Activated CD8-positive, alpha-beta memory T cell treated with anti-CD3 and anti-CD28 coated beads for 24 hours (primary cell): ENCODE measurements at regions not wholly inside any gene's neighbourhood (a gene's known extent, or its start where the extent isn't known, plus 50 kb on each side); places are given as distances from the start of the nearest gene placed in this dataset.

Experiments
- DNase-seq: peaks from one replicate; pipeline ENCODE4 v3.0.0-alpha.2; 2020

DNA sequence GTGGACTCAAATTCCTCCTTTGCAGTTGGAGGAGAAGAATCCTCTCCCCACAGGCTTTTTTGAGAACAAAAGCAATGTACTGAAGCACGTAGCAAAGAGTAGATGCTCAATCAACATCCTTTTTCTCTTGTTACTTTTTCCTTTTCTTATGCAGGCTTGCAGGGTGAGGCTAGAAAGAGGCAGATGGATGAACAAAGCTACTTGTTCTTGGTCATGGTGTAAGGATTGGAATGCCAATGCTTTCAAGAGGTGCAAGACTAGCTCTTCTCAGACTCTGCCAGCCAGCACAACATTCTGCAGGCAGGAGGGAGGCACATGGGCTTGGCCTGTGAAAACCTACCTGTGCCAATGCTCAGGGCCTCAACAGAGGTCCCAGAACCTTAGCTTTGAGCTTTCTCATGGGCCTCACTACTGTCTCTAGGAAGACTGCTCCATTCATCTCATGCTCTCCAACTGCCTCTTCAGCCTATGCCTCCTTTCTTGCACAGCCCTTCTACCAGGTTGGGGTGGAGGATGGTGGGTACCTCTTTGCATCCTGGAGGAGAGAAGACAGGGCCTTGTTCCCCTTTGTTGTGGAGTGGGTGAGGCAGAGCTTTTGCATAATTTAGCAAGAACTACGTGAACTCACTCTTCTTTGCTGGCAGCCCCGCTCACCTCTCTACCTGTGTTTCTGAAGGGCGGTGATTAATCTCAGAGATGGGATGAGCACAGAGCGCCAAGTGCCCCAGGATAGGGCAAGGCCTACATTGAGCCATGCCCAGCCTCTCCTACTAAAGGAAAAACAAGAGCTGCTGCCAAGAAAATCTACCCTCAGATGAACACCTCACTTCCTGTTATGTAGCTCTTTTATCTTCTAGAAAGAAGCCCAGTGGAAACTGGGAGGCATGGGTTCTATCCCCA lies 1119.7 kb downstream of the VRK1 start:
- no peak for DNase-seq

DNA sequence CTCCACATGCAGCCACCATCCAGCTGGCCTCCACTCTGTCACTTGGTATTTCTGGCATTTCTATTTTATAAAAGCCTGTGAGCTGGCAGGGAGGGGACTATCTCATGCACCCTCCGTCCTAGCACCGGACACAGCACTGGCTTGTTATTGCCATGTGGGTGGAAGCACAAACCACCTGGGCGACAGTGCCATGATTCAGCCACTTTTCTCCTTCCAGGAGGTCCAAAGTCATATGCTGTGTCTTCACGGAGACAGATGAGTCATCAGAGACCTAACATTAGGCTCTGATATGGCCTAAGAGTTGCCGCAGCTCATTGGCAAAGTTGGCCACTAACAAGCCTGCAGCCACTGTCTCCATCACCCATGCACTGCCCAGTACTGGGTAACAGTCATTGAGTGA lies 1123.0 kb downstream of the VRK1 start:
- no peak for DNase-seq

DNA sequence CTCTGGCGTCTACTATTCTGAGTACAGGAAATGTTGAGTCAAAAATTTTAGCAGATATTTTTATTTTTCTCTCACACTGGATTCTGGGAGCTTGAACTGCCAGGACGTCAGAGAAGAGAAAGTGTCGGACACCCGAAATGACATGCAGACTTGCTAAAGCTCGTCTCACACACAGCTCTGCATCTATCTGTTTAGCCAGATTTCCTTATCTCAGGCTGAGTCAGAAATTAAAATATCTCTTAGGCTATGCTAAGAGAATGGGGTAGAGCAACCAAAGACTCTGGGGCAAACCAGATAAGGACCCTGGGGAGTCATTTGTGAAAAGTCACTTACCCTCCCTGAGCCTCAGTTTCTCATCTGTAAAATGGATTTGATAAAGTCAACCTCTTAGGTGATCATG lies 1124.1 kb downstream of the VRK1 start:
- DNase-seq, result no peak

DNA sequence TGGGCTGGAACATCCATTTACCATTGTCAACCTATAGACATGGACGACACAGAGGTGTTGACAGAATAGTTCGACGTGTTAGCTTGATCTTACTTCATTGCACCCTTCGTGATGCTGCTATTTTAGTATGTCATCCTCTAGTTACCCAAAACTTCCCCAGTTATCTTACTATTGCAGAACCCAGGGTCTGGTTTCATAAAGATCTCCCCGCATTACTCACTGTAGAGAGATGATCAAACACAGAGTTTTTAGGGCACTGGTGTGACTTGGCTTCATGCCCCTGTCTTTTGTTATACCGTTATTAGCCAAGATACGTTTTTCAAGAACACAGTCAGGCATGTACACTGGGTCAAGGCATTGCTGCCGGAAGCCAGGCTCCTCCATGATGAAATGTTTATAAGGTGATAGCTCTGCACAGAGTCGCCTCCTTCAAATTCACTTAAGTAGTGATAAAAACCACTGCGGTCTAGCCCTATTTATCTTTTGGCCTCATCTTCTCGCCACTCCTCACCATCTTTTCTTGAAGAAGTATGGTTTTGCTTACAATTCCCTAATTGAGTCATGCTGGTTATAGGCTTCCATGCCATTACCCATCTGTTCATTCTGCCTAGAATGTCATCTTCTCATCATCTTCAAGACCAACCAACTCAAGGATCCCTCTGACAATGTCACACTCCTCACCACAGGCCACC lies 1127.9 kb downstream of the VRK1 start:
- no peak for DNase-seq

DNA sequence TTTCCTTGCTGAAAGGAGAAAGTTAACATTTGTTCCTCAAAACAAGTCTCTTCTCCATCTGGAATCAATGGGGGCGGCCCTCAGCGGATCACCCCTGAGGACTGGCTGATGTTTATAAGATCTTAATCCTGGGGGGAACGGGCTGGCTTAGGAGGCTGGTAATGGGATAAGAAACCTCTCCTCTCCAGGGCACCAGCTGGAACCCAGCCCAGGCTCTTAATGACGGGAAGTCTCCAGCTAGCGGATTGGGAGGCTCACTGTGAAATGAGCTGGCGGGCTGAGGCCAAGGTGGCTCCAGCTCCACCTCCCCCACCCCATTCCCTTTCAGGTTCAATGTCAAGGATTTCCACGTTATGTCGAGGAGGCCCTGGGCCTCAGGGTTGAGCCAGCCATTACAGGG lies 1133.0 kb downstream of the VRK1 start:
- no peak for DNase-seq

DNA sequence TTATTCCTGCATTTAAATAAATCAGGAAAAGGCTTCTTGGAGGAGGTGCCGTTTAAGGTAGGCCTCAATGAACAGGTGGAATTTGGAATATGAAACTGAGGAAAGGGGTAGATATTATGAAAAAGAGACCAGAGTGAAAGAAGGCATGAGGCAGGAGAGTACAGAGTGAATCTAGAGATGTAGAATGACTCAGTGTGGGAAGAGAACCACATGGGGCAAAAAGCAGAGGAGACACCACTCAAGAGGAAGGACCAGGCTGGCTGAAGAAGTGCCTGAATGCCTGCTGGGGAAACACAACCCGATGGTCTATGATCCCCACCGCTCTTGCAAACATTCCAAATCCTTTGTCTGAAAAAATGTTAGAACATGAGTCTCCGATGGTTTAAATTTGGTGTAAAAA lies 1134.1 kb downstream of the VRK1 start:
- DNase-seq, result no peak

DNA sequence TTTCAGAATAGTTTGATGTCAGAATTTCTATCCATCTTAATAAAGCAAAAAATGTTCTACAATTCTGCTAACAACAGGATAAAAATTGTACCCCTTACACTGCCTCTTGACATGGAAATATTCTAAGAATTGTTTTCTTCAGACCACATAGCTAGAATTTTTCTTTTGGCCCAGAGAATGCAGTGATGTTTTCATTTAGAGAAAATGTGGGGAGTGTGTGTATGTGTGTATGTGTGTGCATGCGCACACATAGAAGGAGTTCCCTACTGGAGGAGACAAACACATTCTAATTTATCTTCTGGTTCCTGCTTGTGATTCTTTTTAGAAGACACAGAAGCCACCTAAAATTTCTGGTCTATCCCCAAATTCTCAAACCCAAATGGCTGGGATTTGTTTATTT lies 1145.7 kb downstream of the VRK1 start:
- DNase-seq, result no peak

DNA sequence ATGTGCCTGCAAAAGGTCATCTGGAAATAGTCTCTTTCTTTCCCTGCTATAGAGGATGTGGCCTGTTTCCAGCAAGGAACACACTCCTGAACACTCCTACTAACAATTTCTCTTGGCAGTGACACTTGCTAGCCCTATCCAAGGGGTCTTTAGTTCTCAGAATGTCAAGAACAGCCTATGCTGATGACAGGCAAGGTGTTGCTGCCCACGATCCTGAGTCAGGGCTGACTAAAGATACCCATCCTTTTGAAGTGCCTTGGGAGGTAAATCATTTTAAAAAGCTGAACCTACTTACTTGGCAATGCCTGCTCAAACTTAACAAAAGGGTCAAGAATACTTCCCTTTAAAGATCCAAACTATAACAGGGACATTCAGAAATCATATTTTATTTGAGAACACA lies 1146.4 kb downstream of the VRK1 start:
- no peak for DNase-seq

DNA sequence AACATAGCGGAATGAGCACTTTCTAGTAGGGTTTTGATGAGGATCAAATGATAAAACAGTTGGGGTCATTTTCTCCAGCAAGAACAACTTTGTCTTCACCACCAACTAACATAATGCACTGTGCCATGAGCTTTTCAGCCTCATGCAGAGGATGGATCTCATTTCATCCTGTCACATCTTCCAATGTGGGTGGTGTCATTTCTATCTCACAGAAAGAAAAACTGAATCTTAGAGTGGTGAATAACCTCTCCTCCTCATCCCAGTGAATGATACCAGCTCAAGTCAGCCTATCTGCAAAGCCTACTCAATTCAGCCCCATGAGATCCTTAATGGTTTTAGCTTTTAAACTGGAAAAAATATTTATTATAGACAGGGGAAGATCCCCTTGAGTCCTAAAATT lies 1147.2 kb downstream of the VRK1 start:
- DNase-seq, result no peak

DNA sequence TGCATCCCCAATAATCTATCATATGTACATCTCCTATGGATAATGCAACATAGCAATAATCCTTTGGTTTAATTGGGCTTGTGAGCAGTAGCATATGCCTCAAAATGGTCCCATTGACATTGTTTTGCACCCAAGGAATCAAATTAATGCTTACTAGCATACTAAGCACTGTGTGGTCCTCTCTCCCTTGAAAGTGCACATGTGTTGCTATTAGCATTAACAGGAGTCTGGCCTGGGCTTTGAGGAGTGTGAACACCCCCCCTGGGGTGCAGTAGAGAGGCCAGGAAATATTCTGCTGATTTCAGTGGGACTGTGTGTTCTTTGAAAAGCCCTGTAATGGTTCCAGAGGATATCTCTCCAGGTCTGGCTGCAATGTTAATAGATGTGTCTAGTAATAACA lies 1148.4 kb downstream of the VRK1 start:
- no peak for DNase-seq

DNA sequence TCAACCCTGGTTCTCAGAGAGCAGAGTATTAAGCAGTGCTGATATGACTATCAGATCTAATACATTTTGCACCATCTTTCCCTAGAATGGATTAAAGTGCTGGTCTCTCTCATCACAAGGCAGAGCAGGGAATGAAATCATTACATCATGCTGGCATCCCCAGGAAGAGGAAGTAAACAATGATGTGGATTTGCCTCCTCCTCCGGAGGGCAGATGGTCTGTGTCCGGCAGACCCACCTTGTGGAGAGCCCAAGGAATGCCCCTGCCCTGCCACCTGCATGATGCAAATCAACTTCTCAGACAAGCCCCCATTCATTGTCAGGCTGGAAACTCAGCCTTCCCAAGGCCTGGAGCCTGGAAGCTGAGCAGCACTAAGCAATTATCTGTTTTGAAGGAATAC lies 1149.1 kb downstream of the VRK1 start:
- no peak for DNase-seq

DNA sequence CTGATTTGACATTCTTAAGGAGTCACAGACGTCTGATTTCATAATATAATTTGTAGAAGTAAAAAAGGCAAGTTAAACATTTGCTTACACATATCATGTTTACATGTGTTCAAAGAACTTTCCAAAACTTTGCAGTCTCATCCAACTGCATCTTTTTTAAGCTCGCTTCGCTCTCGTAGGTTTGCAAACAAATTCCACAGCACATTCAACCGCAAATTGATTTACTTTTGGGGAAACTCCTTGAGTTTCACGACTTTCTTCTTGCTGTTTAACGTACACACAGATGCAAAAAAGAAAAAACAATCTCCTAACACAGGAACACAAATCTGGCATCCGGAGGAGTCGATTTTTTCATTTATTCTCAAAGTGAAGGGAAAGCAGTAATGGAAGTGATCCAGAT lies 1149.5 kb downstream of the VRK1 start:
- no peak for DNase-seq

DNA sequence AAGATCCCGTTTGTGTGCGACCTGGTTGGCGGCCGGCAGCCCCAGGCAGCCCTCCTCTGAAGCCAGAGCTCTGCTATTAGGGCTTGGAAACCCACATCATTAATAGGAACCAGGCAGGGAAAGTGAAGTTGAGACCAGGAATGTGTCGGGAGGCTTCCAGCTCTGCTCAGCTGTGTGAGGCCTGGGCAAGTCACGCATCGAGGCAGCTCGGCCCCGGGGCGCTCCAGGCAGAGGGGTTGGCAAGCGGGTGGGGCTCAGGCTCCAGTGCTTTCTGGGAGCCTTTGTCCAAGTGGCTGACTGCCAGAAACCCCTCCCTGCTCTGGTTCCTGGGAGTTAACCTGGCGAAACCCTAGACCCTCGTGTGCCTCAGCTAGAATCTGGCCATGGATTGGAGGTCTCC lies 1151.7 kb downstream of the VRK1 start:
- no peak for DNase-seq

DNA sequence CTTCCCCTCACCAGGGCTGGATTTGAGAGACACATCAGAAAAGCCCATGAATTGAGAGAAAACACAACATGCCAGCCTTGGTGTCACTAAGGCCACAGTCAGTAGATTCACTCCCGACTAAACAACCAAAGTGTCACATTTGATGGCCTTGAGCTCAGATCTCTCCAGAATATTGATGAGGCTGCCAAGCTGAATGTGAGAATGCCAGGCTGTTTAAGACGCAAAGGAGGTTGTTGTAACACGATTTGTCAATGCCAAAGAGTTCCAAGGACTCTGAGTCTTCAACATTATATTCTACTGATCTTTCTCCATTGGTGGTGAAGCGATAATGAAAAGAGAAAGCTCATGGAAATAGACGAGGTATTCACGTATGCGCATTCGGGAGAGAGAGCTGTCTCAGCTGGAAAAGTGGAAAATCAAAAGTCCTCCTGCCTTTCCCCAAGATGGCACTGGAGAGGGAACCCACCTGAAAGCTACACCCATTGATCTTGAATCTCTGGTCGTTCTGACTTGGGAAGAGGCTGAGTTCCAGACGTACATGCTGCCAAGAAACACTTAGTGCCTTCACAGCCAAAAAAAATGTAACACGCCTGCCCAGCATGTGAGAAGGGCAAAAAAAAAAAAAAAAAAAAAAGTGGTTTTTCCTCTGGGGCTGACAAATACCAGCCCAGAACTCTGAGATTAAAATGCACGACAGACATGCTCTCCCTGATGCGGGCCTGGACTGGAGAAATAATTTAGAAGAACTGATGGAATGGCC lies 1159.6 kb downstream of the VRK1 start:
- no peak for DNase-seq

DNA sequence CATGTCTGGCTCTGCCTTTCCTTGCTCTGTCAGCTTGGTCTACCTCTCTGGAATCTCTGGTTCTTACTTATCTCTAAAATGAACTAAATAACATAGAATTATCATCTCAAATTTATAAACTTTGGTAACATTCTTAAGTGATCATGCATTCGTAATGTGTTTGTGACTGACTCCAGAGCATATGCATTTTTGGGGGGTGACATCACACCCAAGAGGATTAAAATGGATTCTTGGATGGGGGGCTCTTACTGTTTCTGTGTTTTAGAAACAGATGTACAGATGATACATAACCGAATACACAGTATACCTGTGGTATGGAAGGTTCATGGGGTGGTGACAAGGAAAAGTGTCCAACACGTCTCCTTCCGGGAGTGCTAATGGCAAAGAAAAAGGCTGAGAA lies 1162.1 kb downstream of the VRK1 start:
- DNase-seq, result no peak

DNA sequence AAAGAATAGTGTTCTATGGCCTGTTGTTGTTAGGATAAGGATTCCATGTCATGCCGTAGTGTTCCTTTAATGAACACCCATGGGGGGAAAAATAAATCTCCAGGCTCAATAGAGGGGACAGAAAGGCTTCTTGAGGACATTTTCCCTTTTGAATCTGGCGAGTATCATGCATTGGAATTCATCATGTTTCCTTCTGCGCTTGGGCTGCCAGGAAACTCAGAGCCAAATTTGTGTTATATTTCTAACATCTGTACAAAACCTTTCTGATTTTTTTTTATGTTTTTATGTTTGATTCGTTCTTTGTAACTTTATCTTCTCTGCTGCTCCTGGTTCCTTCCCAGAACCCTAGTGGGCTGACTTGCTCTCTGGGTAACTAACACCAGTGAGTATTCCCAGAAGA lies 1163.3 kb downstream of the VRK1 start:
- DNase-seq, result no peak

DNA sequence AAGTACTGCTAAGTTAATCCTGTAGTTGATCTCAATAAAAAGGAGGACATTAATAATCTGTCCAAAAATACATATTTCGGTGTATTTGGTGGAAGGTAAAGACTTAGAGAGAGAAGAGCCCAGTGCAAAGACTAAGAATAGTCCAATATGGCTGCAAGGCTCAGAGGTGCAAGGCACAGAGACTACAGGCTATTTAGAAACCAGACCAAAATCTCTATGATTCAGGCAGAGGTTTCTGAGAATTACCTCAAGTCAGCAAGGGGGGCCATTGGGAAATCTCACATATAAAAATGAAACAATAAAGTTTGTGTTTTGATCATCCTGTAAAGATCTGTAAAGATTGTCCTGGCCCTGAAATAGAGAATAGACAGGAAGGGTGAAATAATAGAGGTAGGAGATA lies 1173.0 kb downstream of the VRK1 start:
- DNase-seq, result no peak

DNA sequence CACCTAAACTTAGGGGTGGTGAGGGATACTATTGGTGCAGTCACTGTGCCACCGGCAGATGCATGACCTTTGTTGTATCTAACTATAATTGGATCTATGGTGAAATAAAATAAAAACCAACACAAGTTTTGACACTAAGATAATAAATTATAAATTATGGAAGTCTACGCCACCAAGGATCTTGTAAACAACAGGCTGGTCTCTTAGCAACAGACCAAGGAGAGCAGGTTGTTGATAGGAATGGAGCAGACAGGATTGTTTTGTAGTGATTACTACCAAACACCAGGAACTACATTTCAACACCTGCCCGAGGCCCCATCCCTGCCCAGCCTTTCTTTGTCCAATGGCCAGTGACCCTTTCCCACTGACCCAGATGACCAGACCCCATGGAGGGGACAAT lies 1178.0 kb downstream of the VRK1 start:
- DNase-seq, result no peak

DNA sequence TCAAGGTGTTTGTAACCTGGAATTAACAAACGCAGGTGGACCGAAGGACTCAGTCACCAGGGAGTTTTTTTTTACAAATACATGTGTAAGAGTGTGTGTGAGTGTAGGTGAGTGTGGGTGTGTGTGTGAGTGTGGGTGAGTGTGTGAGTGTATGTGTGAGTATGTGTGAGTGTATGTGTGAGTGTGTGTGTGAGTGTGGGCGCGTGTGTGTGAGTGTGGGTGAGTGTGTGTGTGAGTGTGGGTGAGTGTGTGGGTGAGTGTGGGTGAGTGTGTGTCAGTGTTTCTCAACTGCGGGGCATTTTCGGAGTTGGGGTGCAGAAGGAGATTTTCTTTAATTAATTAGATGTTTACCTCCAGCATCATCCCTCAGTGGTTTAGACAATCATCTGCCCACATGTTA lies 1178.8 kb downstream of the VRK1 start:
- no peak for DNase-seq

DNA sequence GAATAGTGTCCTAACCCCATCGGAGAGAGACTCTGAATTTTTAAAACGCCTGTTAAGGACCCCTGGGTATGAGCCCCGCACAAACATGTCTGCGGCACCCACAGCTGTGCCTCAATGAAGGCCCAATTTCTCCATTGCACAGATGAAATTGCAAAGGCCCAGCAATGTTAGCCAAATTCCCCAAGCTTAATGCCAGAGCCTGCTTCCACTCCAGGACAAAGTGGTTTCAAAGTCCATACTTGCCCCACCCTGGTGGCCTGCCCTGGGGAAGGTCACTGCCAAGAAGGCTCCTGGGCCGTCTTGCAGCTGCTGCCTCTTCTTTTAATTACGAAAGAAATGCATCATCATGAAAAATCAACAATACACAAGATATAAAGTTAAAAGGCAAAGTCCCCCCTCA lies 1179.7 kb downstream of the VRK1 start:
- DNase-seq, result peak; percentile 71

DNA sequence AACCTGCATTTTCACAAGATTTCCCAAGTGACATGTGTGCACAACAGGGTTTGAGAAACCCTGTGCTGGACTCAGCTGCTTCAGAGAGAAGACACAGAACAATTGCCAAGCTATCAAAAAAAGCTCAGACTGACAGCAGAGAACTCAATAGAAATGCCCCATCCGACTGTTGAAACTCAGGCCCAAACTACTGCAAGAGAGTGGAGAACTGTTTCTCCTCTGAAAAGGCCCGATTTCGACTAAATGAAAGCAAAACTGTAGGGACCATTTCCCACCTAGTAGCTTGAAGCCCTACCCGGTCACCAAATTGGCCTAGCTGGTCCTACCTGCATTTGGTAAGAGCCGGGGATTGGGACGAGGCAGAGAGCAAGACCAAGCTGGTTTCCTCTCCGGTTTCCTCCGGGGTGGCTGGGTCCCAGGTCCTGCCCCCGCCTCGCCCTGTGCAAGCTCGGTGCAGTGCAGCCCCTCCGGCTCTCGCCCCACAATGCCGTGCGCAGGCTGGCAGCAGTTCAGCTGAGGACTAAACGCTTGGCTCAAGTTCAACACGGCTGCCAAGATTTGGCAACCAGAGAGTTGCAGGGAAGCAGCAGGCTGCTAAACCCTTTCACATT lies 1180.6 kb downstream of the VRK1 start:
- DNase-seq, result peak; percentile 91

DNA sequence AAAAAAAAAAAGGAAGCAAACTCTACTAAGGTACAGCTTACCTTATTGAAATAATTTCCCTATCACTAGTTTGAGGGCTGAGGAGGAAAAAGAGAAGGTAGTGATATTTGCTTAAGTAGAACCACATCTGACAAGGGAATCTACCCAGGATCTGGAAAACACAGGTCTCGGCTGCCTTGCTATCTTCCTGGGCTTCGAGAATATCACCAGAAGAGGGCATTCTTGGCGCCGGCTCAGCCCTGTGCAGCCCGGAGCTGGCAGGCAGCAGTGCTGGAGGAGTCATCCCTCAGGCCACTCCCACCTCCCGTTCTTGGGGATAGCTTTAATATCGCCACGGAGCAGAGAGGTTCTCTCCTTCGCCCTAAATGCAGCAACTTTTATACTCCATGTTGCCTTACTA lies 1181.2 kb downstream of the VRK1 start:
- peak; percentile 87 for DNase-seq

DNA sequence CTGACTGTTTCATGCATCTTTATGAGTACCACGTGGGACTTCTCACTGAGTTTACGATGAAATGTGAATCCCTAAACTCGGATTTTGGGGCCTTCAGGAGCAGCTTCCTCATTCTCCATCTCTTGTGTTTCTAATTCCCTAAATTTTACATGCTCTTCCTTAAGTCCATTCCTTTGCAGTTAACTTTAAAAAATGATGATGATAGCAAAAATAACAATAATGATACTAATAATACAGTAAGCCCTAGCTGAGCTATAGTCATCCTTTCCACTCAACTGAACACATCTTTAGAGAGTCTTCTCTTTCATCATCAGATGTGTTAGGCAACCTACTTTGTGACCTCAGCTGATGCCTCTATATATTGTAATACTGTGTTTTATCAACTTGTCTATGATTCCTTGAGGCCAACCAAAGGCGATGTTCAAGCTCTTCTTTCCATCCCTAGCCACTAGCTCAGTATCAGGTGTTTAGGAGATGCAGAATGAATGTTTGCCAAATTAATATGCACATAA lies 1196.4 kb downstream of the VRK1 start:
- DNase-seq, result no peak
